Adipose tissue (tissue), 3 donors: ENCODE measurements at regions not wholly inside any gene's neighbourhood (a gene's known extent, or its start where the extent isn't known, plus 50 kb on each side); places are given as distances from the start of the nearest gene placed in this dataset.
"Not testable (repeated sequence)": the region's sequence is repeated elsewhere in the genome, so short reads cannot be mapped to it uniquely, and the experiment has no call there.

ENCODE experiments used
- H3K27ac ChIP-seq: one replicate; pipeline ENCODE4 v1.5.1; 2013; ENCODE audit warnings: low read depth, low read length
- WGBS, 3 donors: extraction: QIAGEN DNeasy Blood & Tissue Kit; methylation state at CpG; one replicate each; pipeline ENCODE4 v1.1.7; 2013; 5-methylcytosine and 5-hydroxymethylcytosine counted together
- donor health status: healthy with polysubstance abuse.
- donor health status: Bipolar disorder and iron deficiency.
- donor health status: healthy.

- 77 to 91% (median 91%) methylated on average over 4 of the region's 4 CpGs for WGBS, 3 donors
- no peak overlapping the region for H3K27ac ChIP-seq
Measured at GRCh38 chr14:71338153-71338552, 430.9 kb downstream of the PCNX1 start.

- H3K27ac ChIP-seq: no peak overlapping the region
- 46 to 78% (median 77%) methylated on average over 6 of the region's 6 CpGs for WGBS, 3 donors
Measured at GRCh38 chr14:71339650-71340415, 432.6 kb downstream of the PCNX1 start.

GRCh38 chr14:71341156-71341555, 433.9 kb downstream of the PCNX1 start:
- no peak overlapping the region for H3K27ac ChIP-seq
- 53 to 91% (median 54%) methylated on average over 3 of the region's 3 CpGs for WGBS, 3 donors

GRCh38 chr14:71343724-71344123, 436.5 kb downstream of the PCNX1 start:
- no peak overlapping the region for H3K27ac ChIP-seq
- 90 to 92% (median 90%) methylated on average over 3 of the region's 3 CpGs for WGBS, 3 donors

GRCh38 chr14:71344506-71344905, 437.2 kb downstream of the PCNX1 start:
- 96 to 98% (median 98%) methylated on average over 8 of the region's 8 CpGs for WGBS, 3 donors
- H3K27ac ChIP-seq: no peak overlapping the region

GRCh38 chr14:71346685-71347084, 439.4 kb downstream of the PCNX1 start:
- 96% methylated on average over 5 of the region's 5 CpGs for WGBS, 3 donors
- no peak overlapping the region for H3K27ac ChIP-seq

- H3K27ac ChIP-seq: no peak overlapping the region
- WGBS, 3 donors: 93 to 99% (median 98%) methylated on average over 2 of the region's 2 CpGs
Measured at GRCh38 chr14:71348394-71348793, 441.1 kb downstream of the PCNX1 start.

GRCh38 chr14:71348817-71349216, 441.6 kb downstream of the PCNX1 start:
- WGBS, 3 donors: 97 to 99% (median 98%) methylated on average over 4 of the region's 4 CpGs
- H3K27ac ChIP-seq: no peak overlapping the region

GRCh38 chr14:71354142-71354541, 446.9 kb downstream of the PCNX1 start:
- H3K27ac ChIP-seq: no peak overlapping the region
- 97 to 99% (median 99%) methylated on average over 8 of the region's 8 CpGs for WGBS, 3 donors

GRCh38 chr14:71354801-71355200, 447.5 kb downstream of the PCNX1 start:
- no peak overlapping the region for H3K27ac ChIP-seq
- WGBS, 3 donors: 67 to 72% (median 71%) methylated on average over 5 of the region's 5 CpGs

GRCh38 chr14:71355324-71356201, 448.3 kb downstream of the PCNX1 start:
- 15 to 29% (median 25%) methylated on average over 5 of the region's 5 CpGs for WGBS, 3 donors
- H3K27ac ChIP-seq: no peak overlapping the region

- no peak overlapping the region for H3K27ac ChIP-seq
- WGBS, 3 donors: 82 to 86% (median 83%) methylated on average over 6 of the region's 6 CpGs
Measured at GRCh38 chr14:71358209-71358931, 451.1 kb downstream of the PCNX1 start.

- not testable (repeated sequence) for H3K27ac ChIP-seq
- 98 to 100% (median 98%) methylated on average over 4 of the region's 4 CpGs for WGBS, 3 donors
Measured at GRCh38 chr14:71358932-71359421, 451.7 kb downstream of the PCNX1 start.

- H3K27ac ChIP-seq: no peak overlapping the region
Measured at GRCh38 chr14:71359823-71360222, 452.6 kb downstream of the PCNX1 start.

GRCh38 chr14:71361336-71361735, 454.1 kb downstream of the PCNX1 start:
- H3K27ac ChIP-seq: no peak overlapping the region

More at GRCh38 chr14:71359823-71360222, 452.6 kb downstream of the PCNX1 start:
- 93 to 96% (median 95%) methylated on average over 3 of the region's 3 CpGs for WGBS, 3 donors

GRCh38 chr14:71361874-71362273, 454.6 kb downstream of the PCNX1 start:
- 97 to 98% (median 97%) methylated on average over 8 of the region's 8 CpGs for WGBS, 3 donors
- no peak overlapping the region for H3K27ac ChIP-seq

More at GRCh38 chr14:71361336-71361735, 454.1 kb downstream of the PCNX1 start:
- 52 to 62% (median 59%) methylated on average over 3 of the region's 3 CpGs for WGBS, 3 donors

- WGBS, 3 donors: 56 to 86% (median 64%) methylated on average over 2 of the region's 2 CpGs
- H3K27ac ChIP-seq: no peak overlapping the region
Measured at GRCh38 chr14:71362282-71362681, 455.0 kb downstream of the PCNX1 start.

- 58 to 66% (median 65%) methylated on average over 3 of the region's 3 CpGs for WGBS, 3 donors
Measured at GRCh38 chr14:71362920-71363584, 455.8 kb downstream of the PCNX1 start.

More at GRCh38 chr14:71362920-71363584, 455.8 kb downstream of the PCNX1 start:
- H3K27ac ChIP-seq: no peak overlapping the region
